CD14-positive monocyte (primary cell): ENCODE measurements at regions not wholly inside any gene's neighbourhood (a gene's known extent, or its start where the extent isn't known, plus 50 kb on each side); places are given as distances from the start of the nearest gene placed in this dataset.

Experiments
- DNase-seq, 3 donors: peaks; one replicate each; pipeline ENCODE4 v3.0.0-alpha.2; 2011 to 2022
- H2AFZ ChIP-seq: 2 replicates; pipeline ENCODE4 v1.6.0; 2012; ENCODE audit warnings: mild to moderate bottlenecking, low read depth, low read length, inconsistent platforms; ENCODE audit not compliant: insufficient read depth, poor library complexity, severe bottlenecking
- H3K27ac ChIP-seq, 2 donors: 1 replicate in 1 of 2; 2 replicates in 1 of 2; pipeline ENCODE4 v1.5.1; 2012 to 2013; ENCODE audit warnings: low read length in 2 of 2, control low read depth in 1 of 2, inconsistent platforms in 1 of 2, low read depth in 1 of 2, mild to moderate bottlenecking in 1 of 2
- H3K27me3 ChIP-seq, 2 donors: one replicate each; pipeline versions ENCODE4 v1.6.0 to v1.6.1; 2011 to 2013; ENCODE audit warnings: low read length in 2 of 2; ENCODE audit not compliant: control insufficient read depth in 2 of 2, insufficient read depth in 2 of 2
- H3K36me3 ChIP-seq, 2 donors: replicated peaks in 1 of 2; 1 replicate in 1 of 2; 2 replicates in 1 of 2; pipeline versions ENCODE4 v1.5.1 to v1.6.1; 2012 to 2013; ENCODE audit warnings: low read length in 2 of 2, control low read depth in 1 of 2, inconsistent platforms in 1 of 2, mild to moderate bottlenecking in 1 of 2; ENCODE audit not compliant: insufficient read depth in 2 of 2, control insufficient read depth in 1 of 2
- H3K4me1 ChIP-seq, 2 donors: 1 replicate in 1 of 2; 2 replicates in 1 of 2; pipeline versions ENCODE4 v1.5.1 to v1.6.1; 2012 to 2013; ENCODE audit warnings: low read length in 2 of 2, control low read depth in 1 of 2, inconsistent platforms in 1 of 2, mild to moderate bottlenecking in 1 of 2, moderate library complexity in 1 of 2; ENCODE audit not compliant: insufficient read depth in 2 of 2, control insufficient read depth in 1 of 2
- H3K4me2 ChIP-seq: replicated peaks from 2 replicates; pipeline ENCODE3; 2012; ENCODE audit warnings: low read length, moderate library complexity, mild to moderate bottlenecking; ENCODE audit not compliant: poor library complexity, severe bottlenecking; ENCODE audit errors: extremely low read depth
- H3K4me3 ChIP-seq, 3 experiments: fragments of 200-600 bp in 1 of 3; sonication (generic) in 1 of 3; replicated peaks in 1 of 3; 1 replicate in 2 of 3; 2 replicates in 1 of 3; pipeline ENCODE4 v1.5.1; 2011 to 2013; ENCODE audit warnings: low read length in 3 of 3, mild to moderate bottlenecking in 3 of 3, control low read depth in 2 of 3, low read depth in 2 of 3, inconsistent platforms in 1 of 3, moderate library complexity in 1 of 3
- H3K79me2 ChIP-seq: 2 replicates; pipeline ENCODE4 v1.6.0; 2012; ENCODE audit warnings: mild to moderate bottlenecking, control low read depth, inconsistent platforms, low read length, moderate library complexity; ENCODE audit not compliant: insufficient read depth
- H3K9ac ChIP-seq: 2 replicates; pipeline ENCODE4 v1.6.0; 2017; ENCODE audit warnings: low read length, mild to moderate bottlenecking; ENCODE audit not compliant: insufficient read depth, poor library complexity, severe bottlenecking
- H3K9me3 ChIP-seq, 2 donors: replicated peaks in 1 of 2; 1 replicate in 1 of 2; 2 replicates in 1 of 2; pipeline versions ENCODE4 v1.5.1 to v1.6.1; 2012 to 2013; ENCODE audit warnings: low read length in 2 of 2, control low read depth in 1 of 2; ENCODE audit not compliant: control insufficient read depth in 1 of 2, insufficient read depth in 1 of 2
- H4K20me1 ChIP-seq: 2 replicates; pipeline ENCODE4 v1.6.0; 2012; ENCODE audit warnings: mild to moderate bottlenecking, low read length, control low read depth, moderate library complexity; ENCODE audit not compliant: insufficient read depth
- H3K27ac Mint-ChIP-seq, 7 donors: one replicate each; pipeline ENCODE4 v1.8.0; 2020; ENCODE audit warnings: mild to moderate bottlenecking in 7 of 7, mixed read lengths in 7 of 7, moderate library complexity in 6 of 7, inconsistent platforms in 2 of 7
- H3K27me3 Mint-ChIP-seq, 3 donors: one replicate each; pipeline ENCODE4 v1.8.0; 2021 to 2022; ENCODE audit warnings: low read depth in 3 of 3, mild to moderate bottlenecking in 3 of 3, mixed read lengths in 3 of 3, moderate library complexity in 3 of 3, inconsistent platforms in 1 of 3
- H3K36me3 Mint-ChIP-seq, 2 donors: one replicate each; pipeline ENCODE4 v1.8.0; 2020; ENCODE audit warnings: mixed read lengths in 2 of 2, inconsistent platforms in 1 of 2, mild to moderate bottlenecking in 1 of 2
- H3K4me1 Mint-ChIP-seq: one replicate; pipeline ENCODE4 v1.8.0; 2020; ENCODE audit warnings: mild to moderate bottlenecking, mixed read lengths
- H3K4me3 Mint-ChIP-seq, 2 donors: one replicate each; pipeline ENCODE4 v1.8.0; 2020; ENCODE audit warnings: mild to moderate bottlenecking in 2 of 2, mixed read lengths in 2 of 2, moderate library complexity in 1 of 2
- H3K9me3 Mint-ChIP-seq, 7 donors: one replicate each; pipeline ENCODE4 v1.8.0; 2020 to 2022; ENCODE audit warnings: mixed read lengths in 7 of 7, mild to moderate bottlenecking in 6 of 7, moderate library complexity in 6 of 7, inconsistent platforms in 2 of 7
- CTCF ChIP-seq: fragments of 200-600 bp; IDR thresholded peaks from one replicate; pipeline ENCODE4 v1.8.0; 2022; ENCODE audit warnings: antibody characterized with exemption, mild to moderate bottlenecking
- WGBS: methylation state at CpG from one replicate; pipeline ENCODE4 v1.1.5; 2013; ENCODE audit warnings: missing lambda C conversion rate; ENCODE audit not compliant: insufficient coverage; 5-methylcytosine and 5-hydroxymethylcytosine counted together
- intact Hi-C, 2 donors: fragments of 100-400 bp; cut with micrococcal nuclease; formaldehyde crosslinking; loops; one replicate each; pipeline versions ENCODE4 v1.15.0 to v1.15.1; 2023

GRCh38 chr4:84378983-84379382 lies 120.1 kb downstream of the NKX6-1 start:
- Mint-ChIP-seq H3K36me3 (no peaks in the 10 kb centered on the region), H3K9me3 (peaks cover 0 to 2% (median 0%) of the 10 kb centered on the region in 7 donors), H3K4me3 (no peak overlapping the region), H3K27me3 (peaks cover 7 to 13% (median 12%) of the 10 kb centered on the region in 3 donors), H3K4me1 (no peaks in the 10 kb centered on the region), H3K27ac (no peak overlapping the region)
- TF ChIP-seq CTCF = no peak
- intact Hi-C loops = no loop called here
- Histone ChIP-seq H3K4me2 (no peak overlapping the region), H3K4me3 (no peak overlapping the region), H2AFZ (no peak overlapping the region), H3K27me3 (no peaks in the 10 kb centered on the region), H3K79me2 (no peaks in the 10 kb centered on the region), H3K4me1 (no peaks in the 10 kb centered on the region), H3K27ac (no peak overlapping the region), H3K36me3 (no peaks in the 10 kb centered on the region), H4K20me1 (no peaks in the 10 kb centered on the region), H3K9ac (no peak overlapping the region), H3K9me3 (no peaks in the 10 kb centered on the region)
- no peak for DNase-seq
- WGBS = 17% methylated on average over 3 of the region's 4 CpGs

DNA sequence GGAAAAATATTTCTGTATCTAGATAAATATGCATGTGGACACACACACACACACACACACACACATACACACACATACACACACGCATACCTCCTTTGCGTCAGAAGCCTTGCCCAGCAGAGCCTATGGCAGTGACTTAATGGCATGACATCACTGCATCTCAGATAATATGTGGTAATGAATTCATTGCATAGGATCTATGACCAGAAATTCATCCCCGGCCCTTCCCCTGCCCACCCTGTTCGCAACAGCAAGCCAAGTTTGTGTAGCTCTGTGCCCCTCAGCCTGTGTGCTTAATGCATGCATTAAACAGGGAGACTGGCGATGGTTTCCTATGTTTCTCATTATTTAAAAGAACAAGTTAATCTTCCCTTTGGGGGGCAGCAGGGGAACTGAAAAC lies 120.7 kb downstream of the NKX6-1 start:
- Histone ChIP-seq H3K27ac (no peak overlapping the region), H2AFZ (no peak overlapping the region), H3K4me3 (no peak overlapping the region), H3K36me3 (no peaks in the 10 kb centered on the region), H3K79me2 (no peaks in the 10 kb centered on the region), H3K27me3 (no peaks in the 10 kb centered on the region), H3K9ac (no peak overlapping the region), H3K4me1 (no peaks in the 10 kb centered on the region), H4K20me1 (no peaks in the 10 kb centered on the region), H3K9me3 (no peaks in the 10 kb centered on the region), H3K4me2 (no peak overlapping the region)
- Mint-ChIP-seq H3K27ac (no peak overlapping the region), H3K36me3 (no peaks in the 10 kb centered on the region), H3K27me3 (peaks cover 7 to 13% (median 12%) of the 10 kb centered on the region in 3 donors), H3K4me1 (no peaks in the 10 kb centered on the region), H3K4me3 (no peak overlapping the region), H3K9me3 (peaks cover 0 to 2% (median 0%) of the 10 kb centered on the region in 7 donors)
- DNase-seq = no peak
- no CpG with 5 or more reads among the region's 5 CpGs for WGBS
- intact Hi-C loops = no loop called here
- no peak for TF ChIP-seq CTCF
